HG02884 (cell line): ENCODE measurements at regions not wholly inside any gene's neighbourhood (a gene's known extent, or its start where the extent isn't known, plus 50 kb on each side); places are given as distances from the start of the nearest gene placed in this dataset.

ENCODE experiments used
- ATAC-seq: cut with Tn5 transposase; IDR thresholded peaks from one replicate; pipeline ENCODE4 v1.9.1; 2021; ENCODE audit warnings: mild to moderate bottlenecking, moderate library complexity; ENCODE audit not compliant: unreplicated experiment

GRCh38 chr14:28707814-28708213 is 58.8 kb upstream of the FOXG1 start:
- ATAC-seq: no peak

- ATAC-seq: no peak
Observed at GRCh38 chr14:28709571-28710305, 56.8 kb upstream of the FOXG1 start.
